Endothelial cell of hepatic sinusoid (primary cell): ENCODE measurements at regions not wholly inside any gene's neighbourhood (a gene's known extent, or its start where the extent isn't known, plus 50 kb on each side); places are given as distances from the start of the nearest gene placed in this dataset.

Experiments
- in situ Hi-C: cut with HindIII; loops from 2 replicates; pipeline ENCODE4 v1.10.0; 2017; ENCODE audit warnings: low sequenced_read_pairs

GRCh38 chr3:22208844-22209243 is 457.8 kb upstream of the ZNF385D start:
- in situ Hi-C loops: no loop called here

GRCh38 chr3:22209578-22209977 is 458.6 kb upstream of the ZNF385D start:
- in situ Hi-C loops: no loop called here

GRCh38 chr3:22210693-22211092 is 459.7 kb upstream of the ZNF385D start:
- in situ Hi-C loops: no loop called here

GRCh38 chr3:22216601-22217000 is 465.6 kb upstream of the ZNF385D start:
- in situ Hi-C loops: no loop called here

GRCh38 chr3:22225161-22225560 is 474.2 kb upstream of the ZNF385D start:
- in situ Hi-C loops: no loop called here

GRCh38 chr3:22228705-22229104 is 477.7 kb upstream of the ZNF385D start:
- in situ Hi-C loops: no loop called here

GRCh38 chr3:22231061-22231460 is 480.1 kb upstream of the ZNF385D start:
- in situ Hi-C loops: no loop called here

GRCh38 chr3:22236490-22237270 is 485.7 kb upstream of the ZNF385D start:
- in situ Hi-C loops: no loop called here

- in situ Hi-C loops: no loop called here
Observed at GRCh38 chr3:22239011-22239410, 488.0 kb upstream of the ZNF385D start.

- in situ Hi-C loops: no loop called here
Observed at GRCh38 chr3:22241110-22241509, 490.1 kb upstream of the ZNF385D start.

- in situ Hi-C loops: no loop called here
Observed at GRCh38 chr3:22244761-22245521, 493.9 kb upstream of the ZNF385D start.

GRCh38 chr3:22245811-22246583 is 495.0 kb upstream of the ZNF385D start:
- in situ Hi-C loops: no loop called here

GRCh38 chr3:22249658-22250057 is 498.6 kb upstream of the ZNF385D start:
- in situ Hi-C loops: no loop called here

- in situ Hi-C loops: no loop called here
Observed at GRCh38 chr3:22257252-22257651, 506.2 kb upstream of the ZNF385D start.

- in situ Hi-C loops: no loop called here
Observed at GRCh38 chr3:22262386-22262785, 511.4 kb upstream of the ZNF385D start.

- in situ Hi-C loops: no loop called here
Observed at GRCh38 chr3:22263042-22263441, 512.0 kb upstream of the ZNF385D start.

GRCh38 chr3:22265403-22265802 is 514.4 kb upstream of the ZNF385D start:
- in situ Hi-C loops: no loop called here

GRCh38 chr3:22269831-22270230 is 518.8 kb upstream of the ZNF385D start:
- in situ Hi-C loops: no loop called here

- in situ Hi-C loops: no loop called here
Observed at GRCh38 chr3:22276351-22276750, 525.3 kb upstream of the ZNF385D start.

- in situ Hi-C loops: no loop called here
Observed at GRCh38 chr3:22284559-22284958, 533.5 kb upstream of the ZNF385D start.

- in situ Hi-C loops: no loop called here
Observed at GRCh38 chr3:22288756-22289155, 537.7 kb upstream of the ZNF385D start.

GRCh38 chr3:22292681-22293080 is 541.7 kb upstream of the ZNF385D start:
- in situ Hi-C loops: no loop called here
